Umbilical cord (tissue), 1 donor: ENCODE measurements at regions not wholly inside any gene's neighbourhood (a gene's known extent, or its start where the extent isn't known, plus 50 kb on each side); places are given as distances from the start of the nearest gene placed in this dataset.

Source experiments
- DNase-seq: peaks from one replicate; pipeline ENCODE4 v3.0.0-alpha.2; 2015; ENCODE audit warnings: low spot score

DNA sequence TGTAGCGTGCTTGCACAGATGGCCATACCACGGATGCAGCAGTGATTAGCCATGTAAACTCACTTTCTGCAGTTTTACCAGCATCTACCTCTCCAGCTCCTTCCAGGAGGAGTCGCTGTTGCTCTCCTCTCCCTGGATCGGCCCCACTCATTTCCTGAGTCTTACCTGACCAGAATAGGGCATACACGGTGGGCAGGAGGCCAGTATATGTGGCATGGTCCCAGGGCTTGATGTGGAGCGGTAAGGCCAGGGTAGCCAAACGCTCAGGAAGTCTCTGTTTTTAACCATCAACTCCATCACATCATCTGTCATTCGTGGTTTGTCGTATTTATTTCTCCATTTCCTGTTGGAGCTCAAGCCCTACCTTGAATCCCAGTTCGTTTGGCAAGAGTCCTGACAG lies 163.4 kb upstream of the USP24 start:
- no peak for DNase-seq

GRCh38 chr1:55376897-55377296 lies 161.7 kb upstream of the USP24 start:
- no peak for DNase-seq

DNA sequence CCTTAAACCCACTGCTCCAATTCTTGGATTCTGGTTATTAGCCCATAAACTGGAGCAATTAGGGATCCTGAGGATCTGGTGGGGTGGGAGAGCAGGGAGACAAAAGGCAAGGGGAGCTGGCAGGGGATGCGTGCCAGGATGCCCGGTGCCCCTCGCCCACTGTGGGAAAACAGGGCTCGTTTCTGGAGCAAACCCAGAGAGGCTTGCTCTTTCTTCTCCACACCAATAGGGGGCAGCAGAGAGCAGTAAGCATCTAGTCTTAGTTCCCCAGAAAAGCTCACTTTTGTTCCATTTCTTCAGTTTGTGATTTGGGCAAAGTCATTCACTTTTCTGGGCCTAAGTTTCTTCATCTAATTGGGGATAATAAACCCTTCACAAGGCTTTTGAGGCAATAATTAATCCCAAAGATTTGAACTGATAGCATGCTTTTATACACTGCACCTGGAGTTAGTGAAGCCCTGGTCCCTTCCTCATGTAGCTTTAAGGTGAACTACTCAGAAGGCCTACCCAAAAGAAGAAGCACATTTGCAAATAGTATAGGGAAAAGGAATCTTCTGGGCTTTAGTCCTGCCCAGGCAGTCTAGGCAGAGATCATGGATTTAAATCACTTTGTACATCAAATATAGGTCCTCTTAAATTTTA lies 160.6 kb upstream of the USP24 start:
- peak; percentile 39 for DNase-seq

- DNase-seq = no peak
Measured at GRCh38 chr1:55374801-55375616, 159.8 kb upstream of the USP24 start.

GRCh38 chr1:55374216-55374615 lies 159.1 kb upstream of the USP24 start:
- DNase-seq = no peak

DNA sequence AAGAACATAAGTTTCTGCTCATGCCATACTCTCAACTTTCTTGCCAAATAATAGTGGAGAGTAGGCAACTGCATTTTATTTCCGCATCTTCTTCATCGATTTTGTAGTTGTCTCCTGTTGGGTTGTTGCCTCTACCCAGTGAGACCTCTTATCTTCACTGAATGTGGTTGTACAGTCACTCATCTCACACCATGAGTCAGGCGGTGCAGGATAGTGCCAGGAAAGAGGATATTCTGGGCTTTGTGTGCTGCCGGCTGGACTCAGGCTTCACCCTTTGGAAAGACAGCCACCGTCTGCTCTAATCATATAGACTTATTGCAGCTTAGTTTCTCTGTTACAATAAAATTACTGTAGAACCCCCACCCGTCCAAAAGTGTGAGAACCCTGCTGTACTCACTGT lies 154.3 kb upstream of the USP24 start:
- peak; percentile 66 for DNase-seq

- DNase-seq = no peak
Measured at GRCh38 chr1:55368698-55369097, 153.5 kb upstream of the USP24 start.

DNA sequence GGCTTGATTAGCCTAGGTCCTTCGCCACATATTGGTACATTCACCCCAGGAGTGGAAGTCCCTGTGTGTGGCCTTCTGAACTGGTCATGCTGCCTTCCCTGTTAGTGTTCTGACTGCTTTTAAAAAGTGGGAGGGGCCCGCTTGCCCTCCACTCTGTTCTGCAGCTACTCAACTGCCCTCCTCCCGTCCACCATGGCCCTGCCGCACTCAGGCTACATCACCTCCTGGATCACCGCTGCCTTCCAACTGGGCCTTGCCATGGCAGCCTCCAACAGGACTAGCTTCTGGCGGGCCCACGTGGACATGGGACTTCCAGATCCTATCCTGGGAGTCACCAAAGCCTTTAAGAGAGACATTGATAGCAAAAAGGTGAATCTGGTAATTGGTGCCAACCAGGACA lies 152.1 kb upstream of the USP24 start:
- DNase-seq = no peak

GRCh38 chr1:55364216-55364615 lies 149.1 kb upstream of the USP24 start:
- no peak for DNase-seq

DNA sequence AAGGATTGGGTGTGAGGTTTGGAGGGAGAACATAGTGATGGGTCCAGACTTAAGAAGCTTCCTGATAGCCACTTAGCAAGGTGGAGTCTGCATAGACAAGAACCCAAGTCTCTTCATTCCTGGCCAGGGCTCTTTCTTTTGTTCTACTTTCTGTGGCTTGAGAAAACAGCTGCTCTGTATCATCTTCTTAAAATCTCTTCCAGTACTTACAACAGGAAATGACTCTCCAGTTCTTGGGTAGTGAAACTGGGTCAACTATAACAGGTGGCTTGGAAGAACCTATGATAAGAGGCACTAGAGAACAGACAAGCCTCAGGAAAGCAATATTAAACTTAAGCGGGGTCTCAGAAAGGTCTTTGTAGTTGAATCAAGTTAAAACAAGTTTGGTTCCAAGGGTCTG lies 148.1 kb upstream of the USP24 start:
- no peak for DNase-seq

GRCh38 chr1:55362558-55362957 lies 147.4 kb upstream of the USP24 start:
- DNase-seq = peak; percentile 19

DNA sequence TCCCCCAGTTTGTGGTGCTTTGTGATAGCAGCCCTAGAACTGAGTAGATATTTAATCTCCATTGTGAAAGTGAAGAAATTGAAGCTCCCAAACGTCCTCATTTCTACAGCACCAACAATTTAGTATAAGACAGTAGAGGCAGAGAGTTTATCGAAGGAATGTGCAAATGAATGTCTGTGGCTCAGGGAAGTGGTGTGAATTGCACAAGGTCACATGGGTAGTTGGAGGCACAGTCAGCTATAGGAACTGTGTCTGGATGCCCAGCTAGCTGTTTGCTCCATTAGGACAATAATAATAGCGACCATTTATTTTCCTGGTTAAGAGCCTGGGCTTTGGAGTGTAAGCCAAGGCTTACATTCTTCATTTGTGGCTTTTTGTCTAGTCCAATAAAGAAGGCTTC lies 144.4 kb upstream of the USP24 start:
- DNase-seq = no peak

DNA sequence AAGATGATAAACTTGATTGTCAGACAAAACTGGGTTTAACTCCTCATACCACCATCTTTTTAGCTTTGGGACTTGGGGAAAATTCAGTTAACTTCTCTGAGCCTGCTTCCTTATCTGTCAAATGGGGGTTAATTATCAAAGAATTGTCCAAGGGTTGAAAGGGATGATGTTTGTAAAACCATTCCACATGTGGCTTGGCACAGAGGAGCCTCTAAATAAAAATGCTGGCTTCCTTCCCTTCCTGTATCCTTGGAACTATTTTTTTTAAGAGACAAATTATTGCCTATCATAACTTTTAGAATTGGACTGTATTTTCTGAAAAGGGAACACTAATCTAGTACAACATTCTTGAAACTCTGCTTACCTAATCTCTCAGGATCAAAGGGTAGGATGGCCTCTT lies 143.4 kb upstream of the USP24 start:
- DNase-seq = peak; percentile 54

DNA sequence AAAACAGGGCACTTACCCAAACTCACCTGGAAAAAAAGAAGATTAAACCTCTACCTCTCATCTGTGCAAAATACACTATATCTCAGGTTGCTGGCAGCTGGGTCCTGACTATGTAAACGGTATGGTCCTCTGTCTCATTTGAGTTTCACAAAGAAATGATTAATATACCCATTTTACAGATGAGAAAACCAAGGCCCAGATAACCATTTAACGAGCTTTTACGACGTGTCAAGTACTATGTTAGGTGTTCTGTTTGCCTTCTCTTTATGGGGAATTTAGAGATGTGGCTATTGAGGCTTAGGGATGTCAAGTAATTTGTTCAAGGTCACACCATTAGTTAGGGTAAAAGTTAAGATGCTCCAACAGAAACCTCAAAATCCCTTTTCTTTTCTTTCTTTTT lies 140.4 kb upstream of the USP24 start:
- DNase-seq = no peak

GRCh38 chr1:55353707-55354620 lies 138.8 kb upstream of the USP24 start:
- DNase-seq = no peak

DNA sequence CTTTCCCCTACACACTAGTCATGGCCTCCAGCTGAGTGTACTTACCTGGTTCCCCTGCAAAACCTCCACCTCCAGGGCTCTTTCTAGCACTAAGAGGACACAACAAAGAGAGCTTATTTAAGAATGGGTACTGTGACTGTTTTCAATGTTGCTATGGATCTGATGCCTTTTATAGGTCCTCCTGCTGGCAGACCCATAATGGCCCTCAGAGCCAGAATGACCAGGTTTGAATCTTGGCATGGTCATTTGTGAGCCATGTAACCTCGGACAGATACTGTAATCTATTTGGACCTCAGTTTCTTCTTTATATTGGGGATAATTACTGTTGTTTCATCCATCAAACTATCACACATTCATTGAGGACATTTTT lies 137.6 kb upstream of the USP24 start:
- DNase-seq = no peak

DNA sequence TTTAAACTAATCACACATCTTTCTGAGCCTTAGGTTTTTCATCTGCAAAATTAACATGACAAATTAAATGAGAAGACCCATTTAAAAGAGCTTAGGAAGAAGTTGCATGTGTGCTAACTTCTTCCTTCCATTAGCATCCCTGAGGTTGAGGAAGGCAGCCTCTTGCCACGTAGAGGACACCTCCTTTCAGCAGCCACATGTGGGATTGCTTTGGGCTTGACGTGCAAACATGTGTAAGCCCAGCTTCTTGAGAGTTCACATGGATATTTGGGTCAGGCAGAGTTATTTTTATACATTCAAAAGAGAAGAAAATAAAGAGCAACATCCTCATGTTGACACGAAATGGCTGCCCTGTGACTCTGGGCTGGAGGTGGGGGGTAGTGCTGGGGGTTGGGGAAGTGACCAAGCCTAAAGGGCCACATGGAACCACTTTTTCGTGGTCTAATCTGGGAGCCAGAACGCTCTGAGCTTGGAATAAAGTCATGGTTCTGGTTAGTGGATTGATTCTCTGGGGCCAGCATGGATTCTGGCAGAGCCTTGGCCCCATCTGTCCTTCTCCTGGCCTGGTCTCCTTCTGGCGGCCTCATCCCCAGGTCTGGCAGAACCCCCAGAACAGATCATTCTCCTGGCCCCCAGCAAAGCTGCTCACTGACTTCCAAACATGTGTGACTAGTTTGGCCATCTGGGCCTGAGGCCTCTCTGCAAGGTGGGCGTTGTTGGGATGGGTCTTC lies 137.1 kb upstream of the USP24 start:
- no peak for DNase-seq

- no peak for DNase-seq
Measured at GRCh38 chr1:55348356-55348755, 133.2 kb upstream of the USP24 start.

DNA sequence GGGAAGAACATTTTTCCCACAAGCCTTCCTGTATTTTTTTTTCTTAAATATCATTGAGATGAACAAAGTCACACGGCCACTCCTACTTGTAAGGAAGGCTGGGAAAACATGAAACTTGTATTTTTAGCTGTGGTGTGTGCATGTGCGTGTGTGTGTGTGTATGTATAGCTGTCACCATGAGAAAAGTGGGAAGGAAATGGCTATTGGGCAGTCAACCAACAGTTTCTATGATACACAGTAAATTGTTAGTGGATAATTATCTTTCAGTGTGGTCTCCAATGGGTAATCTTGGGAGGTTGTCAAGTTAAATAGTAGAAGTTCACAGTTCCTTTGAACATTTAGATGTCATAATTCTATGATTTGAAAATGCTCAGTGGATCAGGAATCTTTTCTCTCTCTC lies 132.7 kb upstream of the USP24 start:
- no peak for DNase-seq

GRCh38 chr1:55347041-55347440 lies 131.9 kb upstream of the USP24 start:
- DNase-seq = no peak

GRCh38 chr1:55346586-55346985 lies 131.4 kb upstream of the USP24 start:
- DNase-seq = no peak

DNA sequence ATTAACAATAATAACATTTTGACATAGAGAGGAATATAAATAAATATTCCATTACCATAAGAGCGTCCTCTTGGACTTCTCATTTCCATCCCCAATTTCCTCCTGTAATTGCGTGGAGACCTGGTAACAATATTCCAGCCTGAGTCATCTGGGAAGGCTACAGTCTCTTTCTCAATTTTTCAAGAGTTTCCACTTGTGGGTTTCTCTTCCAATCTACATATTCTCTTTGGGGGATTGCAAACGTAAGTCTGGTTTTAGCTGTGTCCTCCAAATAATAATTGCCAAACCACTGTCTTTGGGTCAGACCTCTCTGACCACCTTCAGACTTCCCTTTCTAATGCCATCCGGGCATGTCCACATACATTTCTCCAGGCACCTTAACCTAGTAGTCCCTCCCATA lies 124.5 kb upstream of the USP24 start:
- no peak for DNase-seq
